Right atrium auricular region (tissue), 2 donors: ENCODE measurements at regions not wholly inside any gene's neighbourhood (a gene's known extent, or its start where the extent isn't known, plus 50 kb on each side); places are given as distances from the start of the nearest gene placed in this dataset.
"Not testable (repeated sequence)": the region's sequence is repeated elsewhere in the genome, so short reads cannot be mapped to it uniquely, and the experiment has no call there.

Experiments used
- DNase-seq: peaks from one replicate; pipeline ENCODE4 v3.0.0-alpha.2; 2019; ENCODE audit warnings: low spot score
- H3K27ac ChIP-seq, 2 donors: fragments of 200-600 bp; sonication (generic); 1 replicate in 1 of 2; 2 replicates in 1 of 2; pipeline ENCODE4 v1.5.1; 2016 to 2019
- H3K27me3 ChIP-seq, 2 donors: fragments of 200-600 bp; sonication (generic); one replicate each; pipeline versions ENCODE4 v1.5.1 to v1.6.0; 2017 to 2019
- H3K36me3 ChIP-seq: fragments of 200-600 bp; sonication (generic); one replicate; pipeline ENCODE4 v1.5.1; 2016
- H3K4me1 ChIP-seq, 2 donors: fragments of 200-600 bp; sonication (generic); one replicate each; pipeline versions ENCODE4 v1.5.1 to v1.6.0; 2017 to 2019
- H3K4me3 ChIP-seq, 2 donors: fragments of 200-600 bp; sonication (generic); 1 replicate in 1 of 2; 2 replicates in 1 of 2; pipeline ENCODE4 v1.5.1; 2017 to 2019; ENCODE audit warnings: mild to moderate bottlenecking in 1 of 2, moderate library complexity in 1 of 2
- H3K9me3 ChIP-seq, 2 donors: fragments of 200-600 bp; sonication (generic); one replicate each; pipeline ENCODE4 v1.5.1; 2019
- TF ChIP-seq, protein P1 (sequence below), 2 donors: fragments of 200-600 bp; sonication (generic); IDR thresholded peaks; one replicate each; pipeline ENCODE4 v1.5.1; 2019; ENCODE audit warnings: antibody characterized with exemption in 2 of 2

DNA sequence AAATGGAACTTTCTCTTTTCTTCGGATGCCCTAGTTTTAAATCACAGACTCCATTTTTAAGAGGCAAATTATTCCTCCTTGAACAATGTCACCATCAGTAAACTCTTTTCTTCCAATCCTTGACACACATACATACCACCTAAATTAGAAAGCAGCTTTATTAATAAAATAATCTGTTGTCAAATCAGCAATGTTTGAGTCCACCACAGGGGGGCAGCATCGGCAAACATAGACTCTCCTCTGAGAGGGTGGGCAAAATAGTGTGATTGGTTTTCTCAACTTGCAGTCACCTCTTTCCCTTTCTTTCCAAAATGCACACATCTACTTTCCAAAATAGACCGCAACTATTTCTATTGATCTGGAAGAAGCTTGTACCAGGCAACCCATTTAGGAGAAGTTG lies 438.4 kb upstream of the OR4E1 start:
- no peak overlapping the region for H3K4me3 ChIP-seq
- no peak overlapping the region for H3K27ac ChIP-seq
- H3K36me3 ChIP-seq = no peaks in the 10 kb centered on the region
- no peaks in the 10 kb centered on the region for H3K4me1 ChIP-seq
- no peaks in the 10 kb centered on the region for H3K27me3 ChIP-seq
- TF ChIP-seq, protein P1, sequence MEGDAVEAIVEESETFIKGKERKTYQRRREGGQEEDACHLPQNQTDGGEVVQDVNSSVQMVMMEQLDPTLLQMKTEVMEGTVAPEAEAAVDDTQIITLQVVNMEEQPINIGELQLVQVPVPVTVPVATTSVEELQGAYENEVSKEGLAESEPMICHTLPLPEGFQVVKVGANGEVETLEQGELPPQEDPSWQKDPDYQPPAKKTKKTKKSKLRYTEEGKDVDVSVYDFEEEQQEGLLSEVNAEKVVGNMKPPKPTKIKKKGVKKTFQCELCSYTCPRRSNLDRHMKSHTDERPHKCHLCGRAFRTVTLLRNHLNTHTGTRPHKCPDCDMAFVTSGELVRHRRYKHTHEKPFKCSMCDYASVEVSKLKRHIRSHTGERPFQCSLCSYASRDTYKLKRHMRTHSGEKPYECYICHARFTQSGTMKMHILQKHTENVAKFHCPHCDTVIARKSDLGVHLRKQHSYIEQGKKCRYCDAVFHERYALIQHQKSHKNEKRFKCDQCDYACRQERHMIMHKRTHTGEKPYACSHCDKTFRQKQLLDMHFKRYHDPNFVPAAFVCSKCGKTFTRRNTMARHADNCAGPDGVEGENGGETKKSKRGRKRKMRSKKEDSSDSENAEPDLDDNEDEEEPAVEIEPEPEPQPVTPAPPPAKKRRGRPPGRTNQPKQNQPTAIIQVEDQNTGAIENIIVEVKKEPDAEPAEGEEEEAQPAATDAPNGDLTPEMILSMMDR (IDR thresholded peaks at IDR 0.05) = peak in 1 of 2 donors; percentile 48
- DNase-seq = no peak
- H3K9me3 ChIP-seq = no peaks in the 10 kb centered on the region

DNA sequence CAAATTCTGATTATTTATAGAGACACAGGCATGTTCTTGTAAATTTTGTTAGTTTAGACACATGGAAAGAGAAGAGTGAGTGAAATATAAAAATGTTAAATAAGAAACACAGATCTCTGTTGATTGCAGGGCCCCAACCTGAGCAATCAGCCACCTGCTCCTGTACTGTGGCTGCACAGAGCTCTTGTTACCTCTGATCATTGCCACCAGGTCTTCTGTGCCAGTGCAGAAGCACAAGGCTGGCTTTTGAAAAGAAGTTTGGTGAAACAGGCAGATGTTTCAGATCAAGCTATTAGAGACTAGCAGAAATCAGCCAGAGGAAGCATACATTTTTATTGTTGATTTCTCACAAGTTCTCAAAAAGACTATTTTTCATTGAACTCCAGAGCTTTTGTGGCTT lies 434.1 kb upstream of the OR4E1 start:
- Histone ChIP-seq H3K4me3 (no peak overlapping the region), H3K27me3 (no peaks in the 10 kb centered on the region), H3K27ac (no peak overlapping the region), H3K4me1 (no peaks in the 10 kb centered on the region), H3K9me3 (no peaks in the 10 kb centered on the region), H3K36me3 (no peaks in the 10 kb centered on the region)
- TF ChIP-seq, protein P1 (IDR thresholded peaks at IDR 0.05) = no peak
- DNase-seq = no peak

DNA sequence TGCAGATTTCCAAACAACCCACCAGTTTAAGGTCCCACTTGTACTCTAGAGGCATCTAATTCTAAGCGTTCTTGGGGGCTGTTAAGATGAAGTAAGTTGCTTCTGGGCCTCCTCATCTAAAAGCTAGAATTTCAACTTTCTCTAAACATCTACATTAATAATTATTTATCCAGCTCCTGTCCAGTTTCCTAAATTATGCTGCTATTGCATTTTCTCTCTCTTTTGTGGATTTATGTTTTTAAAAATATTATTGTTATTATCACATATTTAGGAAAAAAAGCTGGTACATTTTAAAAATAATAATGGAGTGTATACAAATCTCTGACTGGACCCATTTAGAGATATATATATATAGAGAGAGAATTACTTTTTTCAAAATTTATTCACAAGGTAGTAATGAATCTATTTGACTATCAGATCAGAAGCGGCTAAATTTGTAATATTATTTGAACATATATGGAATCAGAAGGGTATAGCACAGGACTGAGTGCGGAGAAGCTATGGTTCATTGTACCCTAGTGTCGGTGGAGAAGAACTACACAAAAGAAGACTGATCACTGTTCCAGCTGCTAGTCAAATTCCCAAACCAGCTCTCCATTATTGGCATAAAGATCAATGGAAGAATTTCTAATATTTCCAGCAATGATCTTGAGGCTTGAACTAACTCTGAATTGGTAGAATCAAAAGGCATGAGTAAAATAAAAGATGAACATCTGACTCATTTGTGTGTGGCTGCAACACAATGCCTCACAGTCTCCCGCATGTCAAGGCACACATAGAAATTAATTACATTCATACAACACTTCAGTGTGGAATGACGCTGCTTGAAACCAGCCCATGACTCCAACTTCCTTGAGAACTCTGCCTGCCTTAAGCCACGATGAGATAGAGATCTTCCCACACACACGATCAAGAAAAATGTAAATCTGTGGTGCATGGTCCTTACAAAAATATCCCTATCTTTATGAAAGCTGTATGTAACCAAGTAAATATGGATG lies 433.4 kb upstream of the OR4E1 start:
- Histone ChIP-seq H3K4me3 (no peak overlapping the region), H3K27ac (no peak overlapping the region), H3K9me3 (no peaks in the 10 kb centered on the region), H3K36me3 (no peaks in the 10 kb centered on the region), H3K27me3 (no peaks in the 10 kb centered on the region), H3K4me1 (no peaks in the 10 kb centered on the region)
- no peak for DNase-seq
- TF ChIP-seq, protein P1 (IDR thresholded peaks at IDR 0.05) = no peak

DNA sequence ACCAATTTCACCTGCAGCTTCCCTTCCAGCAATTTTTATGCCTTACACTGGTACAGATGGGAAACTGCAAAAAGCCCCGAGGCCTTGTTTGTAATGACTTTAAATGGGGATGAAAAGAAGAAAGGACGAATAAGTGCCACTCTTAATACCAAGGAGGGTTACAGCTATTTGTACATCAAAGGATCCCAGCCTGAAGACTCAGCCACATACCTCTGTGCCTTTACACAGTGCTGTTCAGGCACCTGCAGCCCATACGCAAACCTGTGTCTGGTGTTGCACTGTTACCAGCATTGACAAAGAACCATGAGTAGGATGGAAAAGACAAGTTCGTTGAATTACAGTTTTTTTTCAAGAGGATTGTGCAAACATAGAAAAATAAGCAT lies 432.0 kb upstream of the OR4E1 start:
- Histone ChIP-seq H3K36me3 (no peaks in the 10 kb centered on the region), H3K4me1 (no peaks in the 10 kb centered on the region), H3K4me3 (no peak overlapping the region), H3K27ac (no peak overlapping the region), H3K27me3 (no peaks in the 10 kb centered on the region), H3K9me3 (no peaks in the 10 kb centered on the region)
- TF ChIP-seq, protein P1 (IDR thresholded peaks at IDR 0.05) = no peak
- DNase-seq = no peak

DNA sequence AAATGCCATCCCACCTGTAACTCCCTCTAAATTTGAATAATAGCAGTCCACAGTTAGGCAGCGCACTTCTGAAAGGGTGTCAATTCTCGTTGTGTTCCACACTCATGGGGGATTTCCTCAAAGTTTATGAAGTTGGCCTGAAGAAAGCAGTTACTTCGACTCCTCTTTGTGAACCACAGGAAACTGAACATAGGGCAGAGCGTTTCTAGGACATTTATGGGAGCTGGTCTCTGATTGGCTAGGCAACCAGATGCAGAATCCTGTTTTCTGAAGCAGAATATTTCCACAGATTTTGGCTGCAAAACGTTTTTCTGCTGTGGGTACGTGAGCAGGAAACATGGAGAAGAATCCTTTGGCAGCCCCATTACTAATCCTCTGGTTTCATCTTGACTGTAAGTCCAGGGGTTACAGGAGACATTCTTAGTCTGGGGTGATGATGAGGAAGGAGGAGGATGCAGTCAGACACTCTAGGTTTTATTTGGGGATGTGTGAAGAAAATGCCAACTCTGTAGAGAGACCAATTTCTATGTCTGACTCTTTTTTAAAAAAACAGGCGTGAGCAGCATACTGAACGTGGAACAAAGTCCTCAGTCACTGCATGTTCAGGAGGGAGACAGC lies 431.5 kb upstream of the OR4E1 start:
- no peak for DNase-seq
- Histone ChIP-seq H3K4me3 (no peak overlapping the region), H3K9me3 (no peaks in the 10 kb centered on the region), H3K4me1 (no peaks in the 10 kb centered on the region), H3K27me3 (no peaks in the 10 kb centered on the region), H3K27ac (no peak overlapping the region), H3K36me3 (no peaks in the 10 kb centered on the region)
- TF ChIP-seq, protein P1 (IDR thresholded peaks at IDR 0.05) = no peak

DNA sequence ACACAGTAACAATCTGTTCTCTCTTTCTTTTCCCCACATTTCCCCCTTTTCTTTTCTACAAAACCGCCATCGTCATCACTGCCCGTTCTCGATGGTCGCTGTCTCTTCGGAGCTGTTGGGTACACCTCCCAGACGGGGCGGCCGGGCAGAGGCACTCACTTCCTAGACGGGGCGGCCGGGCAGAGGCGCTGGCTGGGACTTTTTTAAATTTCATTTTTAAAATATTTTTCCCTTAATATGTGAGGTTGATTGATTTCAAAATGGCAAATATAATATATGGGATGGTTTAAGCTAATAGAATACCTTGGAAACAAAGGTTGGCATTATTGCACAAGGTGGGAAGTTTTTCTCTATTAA lies 427.1 kb upstream of the OR4E1 start:
- not testable (repeated sequence) for H3K4me3 ChIP-seq, DNase-seq, H3K4me1 ChIP-seq, H3K27me3 ChIP-seq, H3K36me3 ChIP-seq, H3K9me3 ChIP-seq, H3K27ac ChIP-seq
